ENCODE measurements at regions not wholly inside any gene's neighbourhood (a gene's known extent, or its start where the extent isn't known, plus 50 kb on each side); places are given as distances from the start of the nearest gene placed in this dataset.

- TF ChIP-seq CTCF (optimal IDR thresholded peaks at IDR 0.05 in 1 of 3, IDR thresholded peaks at IDR 0.05 in 1 of 3, conservative IDR thresholded peaks at IDR 0.05 in 1 of 3; ENCODE audit: extremely low read depth in 1 of 3, insufficient read depth in 2 of 3, low read length in 3 of 3) (no peak), EZH2 (IDR thresholded peaks at IDR 0.05; ENCODE audit: low read length) (no peak)
Measured at GRCh38 chr2:184425083-184425482, 173.2 kb upstream of the ZNF804A start.

Measured in keratinocyte (primary cell).